Astrocyte of the spinal cord (primary cell): ENCODE measurements at regions not wholly inside any gene's neighbourhood (a gene's known extent, or its start where the extent isn't known, plus 50 kb on each side); places are given as distances from the start of the nearest gene placed in this dataset.

Source experiments
- DNase-seq: peaks from one replicate; pipeline ENCODE4 v3.0.0; 2011; ENCODE audit warnings: low read depth, low spot score
- H3K4me3 ChIP-seq: 2 replicates; pipeline ENCODE4 v1.5.1; 2011; ENCODE audit warnings: low read depth, mild to moderate bottlenecking, low read length, moderate library complexity
- in situ Hi-C: cut with HindIII; loops from 2 replicates; pipeline ENCODE4 v1.10.0; 2017; ENCODE audit warnings: low sequenced_read_pairs
- TF ChIP-seq, protein P1 (sequence below): IDR thresholded peaks from 2 replicates; pipeline ENCODE4 v1.5.1; 2012; ENCODE audit warnings: low read depth, mild to moderate bottlenecking, low read length, inconsistent platforms

DNA sequence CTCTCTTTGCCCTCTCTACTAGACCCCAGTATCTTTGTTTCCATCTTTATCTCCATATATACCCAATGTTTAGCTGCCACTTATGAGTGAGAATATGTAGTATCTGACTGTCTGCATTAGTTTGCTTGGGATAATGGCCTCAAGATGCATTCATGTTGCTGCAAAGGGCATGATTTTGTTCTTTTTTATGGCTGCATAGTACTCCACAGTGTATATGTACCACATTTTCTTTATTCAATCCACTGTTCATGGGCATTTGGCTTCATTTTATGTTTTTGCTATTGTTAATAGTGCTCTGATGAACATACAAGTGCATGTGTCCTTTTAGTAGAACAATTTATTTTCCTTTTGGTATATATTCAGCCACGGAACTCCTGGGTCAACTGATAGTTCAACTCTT is 671.5 kb upstream of the GRM7 start:
- no peak for DNase-seq
- TF ChIP-seq, protein P1, sequence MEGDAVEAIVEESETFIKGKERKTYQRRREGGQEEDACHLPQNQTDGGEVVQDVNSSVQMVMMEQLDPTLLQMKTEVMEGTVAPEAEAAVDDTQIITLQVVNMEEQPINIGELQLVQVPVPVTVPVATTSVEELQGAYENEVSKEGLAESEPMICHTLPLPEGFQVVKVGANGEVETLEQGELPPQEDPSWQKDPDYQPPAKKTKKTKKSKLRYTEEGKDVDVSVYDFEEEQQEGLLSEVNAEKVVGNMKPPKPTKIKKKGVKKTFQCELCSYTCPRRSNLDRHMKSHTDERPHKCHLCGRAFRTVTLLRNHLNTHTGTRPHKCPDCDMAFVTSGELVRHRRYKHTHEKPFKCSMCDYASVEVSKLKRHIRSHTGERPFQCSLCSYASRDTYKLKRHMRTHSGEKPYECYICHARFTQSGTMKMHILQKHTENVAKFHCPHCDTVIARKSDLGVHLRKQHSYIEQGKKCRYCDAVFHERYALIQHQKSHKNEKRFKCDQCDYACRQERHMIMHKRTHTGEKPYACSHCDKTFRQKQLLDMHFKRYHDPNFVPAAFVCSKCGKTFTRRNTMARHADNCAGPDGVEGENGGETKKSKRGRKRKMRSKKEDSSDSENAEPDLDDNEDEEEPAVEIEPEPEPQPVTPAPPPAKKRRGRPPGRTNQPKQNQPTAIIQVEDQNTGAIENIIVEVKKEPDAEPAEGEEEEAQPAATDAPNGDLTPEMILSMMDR = no peak
- H3K4me3 ChIP-seq = no peak overlapping the region
- in situ Hi-C loops = no loop called here

DNA sequence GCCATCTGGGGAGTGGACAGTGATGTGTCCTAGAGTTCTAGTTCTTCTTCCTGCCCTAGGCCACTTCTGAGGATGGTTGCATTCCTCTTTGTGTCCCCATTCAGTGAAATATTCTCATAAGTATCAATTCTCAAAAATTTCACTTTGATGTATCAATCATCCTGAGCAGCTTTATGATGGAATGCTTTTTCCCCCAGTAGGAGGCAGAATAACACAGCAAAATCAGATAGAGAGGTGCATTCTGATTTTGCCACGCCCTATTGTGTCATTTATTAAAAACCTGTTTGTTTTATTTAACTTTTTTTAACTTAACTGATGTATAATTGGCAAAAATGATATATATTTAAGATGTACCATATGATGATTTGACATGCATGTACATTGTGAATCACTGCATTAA is 656.0 kb upstream of the GRM7 start:
- in situ Hi-C loops = no loop called here

DNA sequence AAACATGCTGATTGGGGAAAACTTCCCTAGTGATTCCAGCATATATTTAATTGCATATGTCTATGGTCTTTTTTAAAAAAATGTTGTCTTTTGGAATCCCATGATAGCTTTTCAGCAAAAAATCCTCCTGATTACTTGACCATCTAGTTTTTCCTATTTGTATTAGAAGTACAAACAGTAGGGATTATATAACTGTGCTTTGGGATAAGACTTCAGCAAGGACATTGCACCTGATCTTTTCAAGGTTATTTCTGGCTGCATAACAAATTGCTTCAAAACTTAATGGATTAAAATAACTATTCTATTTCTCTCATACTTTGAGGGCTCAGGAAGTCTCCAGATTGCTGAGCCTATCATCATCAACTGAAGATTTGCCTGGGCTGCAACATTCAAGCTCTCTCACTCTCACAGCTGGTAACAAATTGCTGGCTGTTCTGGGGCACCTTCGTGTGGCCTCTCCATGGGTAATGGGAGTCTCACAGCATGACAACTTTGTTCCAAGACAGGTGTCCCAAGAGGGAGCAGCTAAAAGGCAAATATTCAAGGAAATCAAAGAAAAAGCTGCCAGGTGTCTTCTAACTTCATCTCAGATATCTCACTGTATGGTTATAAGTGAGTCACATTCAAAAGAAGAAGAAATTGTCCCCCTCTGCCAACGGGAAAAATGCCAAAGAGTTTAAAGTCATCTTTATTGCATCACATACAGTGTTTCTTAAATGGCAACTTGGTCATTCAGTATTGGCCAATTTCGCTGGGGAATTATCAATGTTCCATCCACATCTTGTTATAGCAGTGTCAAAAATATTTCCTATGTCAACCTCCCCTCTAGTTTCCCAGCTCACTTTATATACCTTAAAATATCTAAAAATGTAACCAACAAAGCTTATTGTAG is 644.5 kb upstream of the GRM7 start:
- no peak overlapping the region for H3K4me3 ChIP-seq
- TF ChIP-seq, protein P1 = no peak
- in situ Hi-C loops = no loop called here
- DNase-seq = no peak

More for the DNA sequence above, 656.0 kb upstream of the GRM7 start:
- H3K4me3 ChIP-seq = no peak overlapping the region
- DNase-seq = no peak
- TF ChIP-seq, protein P1 = no peak

DNA sequence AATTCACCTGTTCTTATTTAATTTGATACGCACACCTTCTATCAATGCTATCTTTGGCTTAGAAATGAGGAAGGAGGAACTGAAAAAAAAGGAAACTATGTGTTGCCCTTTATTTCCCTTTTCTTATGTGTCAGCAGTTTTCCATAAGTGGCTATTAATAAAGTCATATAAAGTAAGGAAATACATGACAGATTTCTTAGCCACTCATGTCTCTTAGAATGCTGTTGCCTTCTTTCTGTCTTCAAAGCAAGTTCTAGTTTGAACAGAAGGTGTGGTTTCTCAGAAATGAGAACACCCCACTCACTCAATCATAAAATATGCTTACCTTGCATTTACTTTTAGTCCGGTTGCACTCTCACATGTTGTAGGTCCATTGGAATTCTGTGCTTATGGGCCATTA is 640.5 kb upstream of the GRM7 start:
- H3K4me3 ChIP-seq = no peak overlapping the region
- TF ChIP-seq, protein P1 = no peak
- DNase-seq = no peak

DNA sequence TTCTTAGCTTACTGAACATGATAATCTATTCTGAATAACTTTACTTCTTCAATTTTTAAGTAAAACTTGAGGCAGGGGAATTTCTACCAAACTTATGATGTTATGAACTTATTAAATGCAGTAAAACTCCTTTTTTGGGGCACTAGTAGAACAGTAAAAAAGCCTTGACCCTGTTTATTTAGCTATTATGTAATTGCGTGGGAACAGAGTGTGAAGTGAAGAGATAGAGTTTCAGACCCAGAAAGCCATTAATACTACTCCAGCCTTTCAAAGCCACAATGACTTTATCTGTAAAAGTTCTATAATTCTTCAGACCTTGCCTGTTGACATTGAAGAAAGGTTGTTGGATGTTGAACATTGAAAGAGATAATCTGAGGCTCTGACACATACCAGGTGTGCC is 638.8 kb upstream of the GRM7 start:
- DNase-seq = no peak
- TF ChIP-seq, protein P1 = no peak
- H3K4me3 ChIP-seq = no peak overlapping the region
- in situ Hi-C loops = no loop called here

More for the DNA sequence above, 640.5 kb upstream of the GRM7 start:
- in situ Hi-C loops = no loop called here

DNA sequence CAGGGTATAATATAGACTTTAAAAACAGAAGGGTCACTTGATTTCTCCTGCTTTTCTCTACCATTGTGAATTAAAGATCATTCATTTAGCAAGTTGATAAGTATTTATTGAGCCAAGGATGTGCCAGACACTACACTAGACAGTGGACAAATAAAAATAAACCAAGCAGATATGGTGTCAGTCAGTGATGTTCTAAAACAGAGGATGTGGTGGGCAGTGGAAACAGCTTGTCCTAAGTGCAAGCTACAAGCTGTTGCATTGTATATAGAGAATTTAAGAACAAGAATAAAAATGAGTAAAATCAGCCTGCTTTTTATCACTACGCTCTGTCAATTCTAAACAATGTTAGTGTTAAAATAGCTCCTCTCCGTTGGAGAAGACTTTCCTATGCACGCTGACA is 637.3 kb upstream of the GRM7 start:
- TF ChIP-seq, protein P1 = no peak
- DNase-seq = no peak
- in situ Hi-C loops = no loop called here
- no peak overlapping the region for H3K4me3 ChIP-seq
